ENCODE measurements at regions not wholly inside any gene's neighbourhood (a gene's known extent, or its start where the extent isn't known, plus 50 kb on each side); places are given as distances from the start of the nearest gene placed in this dataset.

DNA sequence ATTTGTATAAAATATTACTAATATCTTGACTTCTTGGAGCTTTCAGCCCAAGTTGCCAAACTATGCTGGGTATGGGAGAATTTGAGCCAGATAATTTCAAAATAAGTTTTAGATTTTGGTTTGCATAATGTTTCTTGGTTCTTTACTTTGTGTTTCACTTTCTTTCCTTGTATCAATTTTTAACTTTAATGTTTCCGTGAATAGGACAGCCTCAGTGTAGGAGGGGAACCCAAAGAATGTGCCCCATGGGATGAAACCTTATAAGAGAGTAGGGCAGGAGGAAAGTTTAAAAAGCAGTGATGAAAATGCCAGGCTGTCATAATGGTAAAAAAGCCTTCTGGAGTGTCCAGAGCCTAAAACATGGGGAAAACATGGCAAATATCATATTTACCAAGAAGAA, 252.4 kb upstream of the IRAK1BP1 start:
- TF ChIP-seq, protein P1, sequence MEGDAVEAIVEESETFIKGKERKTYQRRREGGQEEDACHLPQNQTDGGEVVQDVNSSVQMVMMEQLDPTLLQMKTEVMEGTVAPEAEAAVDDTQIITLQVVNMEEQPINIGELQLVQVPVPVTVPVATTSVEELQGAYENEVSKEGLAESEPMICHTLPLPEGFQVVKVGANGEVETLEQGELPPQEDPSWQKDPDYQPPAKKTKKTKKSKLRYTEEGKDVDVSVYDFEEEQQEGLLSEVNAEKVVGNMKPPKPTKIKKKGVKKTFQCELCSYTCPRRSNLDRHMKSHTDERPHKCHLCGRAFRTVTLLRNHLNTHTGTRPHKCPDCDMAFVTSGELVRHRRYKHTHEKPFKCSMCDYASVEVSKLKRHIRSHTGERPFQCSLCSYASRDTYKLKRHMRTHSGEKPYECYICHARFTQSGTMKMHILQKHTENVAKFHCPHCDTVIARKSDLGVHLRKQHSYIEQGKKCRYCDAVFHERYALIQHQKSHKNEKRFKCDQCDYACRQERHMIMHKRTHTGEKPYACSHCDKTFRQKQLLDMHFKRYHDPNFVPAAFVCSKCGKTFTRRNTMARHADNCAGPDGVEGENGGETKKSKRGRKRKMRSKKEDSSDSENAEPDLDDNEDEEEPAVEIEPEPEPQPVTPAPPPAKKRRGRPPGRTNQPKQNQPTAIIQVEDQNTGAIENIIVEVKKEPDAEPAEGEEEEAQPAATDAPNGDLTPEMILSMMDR (IDR thresholded peaks at IDR 0.05 in 2 of 3, conservative IDR thresholded peaks at IDR 0.05 in 1 of 3; ENCODE audit: borderline replicate concordance in 1 of 3, insufficient read depth in 1 of 3, low read depth in 2 of 3, low read length in 2 of 3), result no peak
- TF ChIP-seq, protein P2, sequence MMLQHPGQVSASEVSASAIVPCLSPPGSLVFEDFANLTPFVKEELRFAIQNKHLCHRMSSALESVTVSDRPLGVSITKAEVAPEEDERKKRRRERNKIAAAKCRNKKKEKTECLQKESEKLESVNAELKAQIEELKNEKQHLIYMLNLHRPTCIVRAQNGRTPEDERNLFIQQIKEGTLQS (IDR thresholded peaks at IDR 0.05), result no peak
- TF ChIP-seq EZH2phosphoT487 (IDR thresholded peaks at IDR 0.05; ENCODE audit: borderline replicate concordance) (no peak), POLR2A (IDR thresholded peaks at IDR 0.05; ENCODE audit: borderline replicate concordance, extremely low read depth, insufficient read depth, insufficient read length) (no peak), TCF7L2 (IDR thresholded peaks at IDR 0.05; ENCODE audit: borderline replicate concordance, extremely low read depth, insufficient read depth, insufficient read length) (no peak)
